Astrocyte of the spinal cord (primary cell): ENCODE measurements at regions not wholly inside any gene's neighbourhood (a gene's known extent, or its start where the extent isn't known, plus 50 kb on each side); places are given as distances from the start of the nearest gene placed in this dataset.
"Not testable (repeated sequence)": the region's sequence is repeated elsewhere in the genome, so short reads cannot be mapped to it uniquely, and the experiment has no call there.

Experiments
- DNase-seq: peaks from one replicate; pipeline ENCODE4 v3.0.0; 2011; ENCODE audit warnings: low read depth, low spot score
- H3K4me3 ChIP-seq: 2 replicates; pipeline ENCODE4 v1.5.1; 2011; ENCODE audit warnings: low read depth, mild to moderate bottlenecking, low read length, moderate library complexity
- CTCF ChIP-seq: IDR thresholded peaks from 2 replicates; pipeline ENCODE4 v1.5.1; 2012; ENCODE audit warnings: low read depth, mild to moderate bottlenecking, low read length, inconsistent platforms
- in situ Hi-C: cut with HindIII; loops from 2 replicates; pipeline ENCODE4 v1.10.0; 2017; ENCODE audit warnings: low sequenced_read_pairs

GRCh38 chr1:30099587-30100523 lies 623.5 kb downstream of the MATN1 start:
- in situ Hi-C loops, result no loop called here
- no peak for TF ChIP-seq CTCF
- DNase-seq, result no peak
- no peak overlapping the region for H3K4me3 ChIP-seq

- DNase-seq, H3K4me3 ChIP-seq, in situ Hi-C loops: not testable (repeated sequence)
These were observed 625.5 kb downstream of the MATN1 start for GRCh38 chr1:30097851-30098250.

GRCh38 chr1:30095451-30096025 lies 627.8 kb downstream of the MATN1 start:
- in situ Hi-C loops, result no loop called here
- no peak overlapping the region for H3K4me3 ChIP-seq
- no peak for DNase-seq
- no peak for TF ChIP-seq CTCF

GRCh38 chr1:30095051-30095450 lies 628.3 kb downstream of the MATN1 start:
- H3K4me3 ChIP-seq, result no peak overlapping the region
- TF ChIP-seq CTCF, result no peak
- DNase-seq, result no peak
- in situ Hi-C loops, result no loop called here

GRCh38 chr1:30092051-30092858 lies 631.1 kb downstream of the MATN1 start:
- in situ Hi-C loops, result no loop called here
- DNase-seq, result no peak
- TF ChIP-seq CTCF, result no peak
- no peak overlapping the region for H3K4me3 ChIP-seq

- TF ChIP-seq CTCF, result no peak
- H3K4me3 ChIP-seq, result no peak overlapping the region
- DNase-seq, result no peak
- in situ Hi-C loops, result no loop called here
These were observed 633.1 kb downstream of the MATN1 start for GRCh38 chr1:30090162-30090820.
